ENCODE measurements at regions not wholly inside any gene's neighbourhood (a gene's known extent, or its start where the extent isn't known, plus 50 kb on each side); places are given as distances from the start of the nearest gene placed in this dataset.
"Not testable (repeated sequence)": the region's sequence is repeated elsewhere in the genome, so short reads cannot be mapped to it uniquely, and the experiment has no call there.

DNA sequence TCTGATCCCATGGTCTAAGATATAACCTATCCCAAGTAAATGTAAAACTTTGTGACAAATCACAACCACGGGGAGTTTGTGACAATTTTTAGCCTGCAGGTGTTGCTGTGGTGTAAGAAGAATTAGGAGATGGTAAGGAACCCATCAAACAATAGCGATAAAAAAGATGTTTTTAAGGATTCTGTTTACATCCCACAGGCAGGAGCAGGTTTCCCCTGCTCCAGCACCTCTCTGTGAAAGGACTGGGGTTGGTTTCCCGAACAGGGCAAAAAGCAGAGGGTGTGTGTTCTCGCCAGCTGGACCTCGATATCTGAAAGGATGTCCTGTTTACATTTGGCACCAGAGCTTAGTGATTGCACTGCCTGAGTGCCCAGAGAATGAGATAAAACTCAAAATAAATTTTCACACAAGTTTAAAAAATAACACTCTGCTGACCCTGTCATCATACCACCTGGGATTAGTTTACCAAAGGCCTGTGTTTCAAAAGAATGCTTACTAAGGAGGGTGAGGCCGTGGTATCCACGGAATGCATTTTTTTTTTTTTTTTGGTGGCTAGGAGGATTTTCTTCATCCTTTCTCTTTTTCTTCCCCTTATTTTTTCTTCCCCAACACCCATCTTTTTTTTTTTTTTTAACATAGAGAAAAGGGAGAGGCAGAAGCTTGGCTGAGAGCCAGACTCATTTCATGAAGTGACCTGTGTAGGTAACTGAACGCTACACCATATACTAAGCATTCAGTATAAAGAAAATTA lies 151.8 kb upstream of the DPH6 start:
- DNase-seq = no peak

DNA sequence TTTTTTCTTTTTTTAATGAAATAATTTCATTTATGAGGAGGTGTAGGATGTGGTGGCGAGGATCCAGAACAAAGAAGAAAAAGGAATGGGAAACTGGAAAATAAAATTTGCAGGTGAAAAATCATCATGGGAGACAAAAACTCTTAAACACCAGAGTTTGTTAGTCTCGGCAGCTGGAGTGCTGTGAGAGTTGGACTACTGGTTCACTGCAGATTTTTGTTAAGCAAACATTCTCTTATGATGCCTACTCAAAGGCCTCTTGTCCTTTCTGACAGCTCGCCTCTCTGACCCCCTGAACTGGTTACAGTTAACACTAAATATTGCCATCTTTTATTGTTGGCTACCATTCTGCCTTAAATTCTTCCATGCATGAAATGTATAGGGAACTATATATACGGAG lies 152.4 kb upstream of the DPH6 start:
- no peak for DNase-seq

DNA sequence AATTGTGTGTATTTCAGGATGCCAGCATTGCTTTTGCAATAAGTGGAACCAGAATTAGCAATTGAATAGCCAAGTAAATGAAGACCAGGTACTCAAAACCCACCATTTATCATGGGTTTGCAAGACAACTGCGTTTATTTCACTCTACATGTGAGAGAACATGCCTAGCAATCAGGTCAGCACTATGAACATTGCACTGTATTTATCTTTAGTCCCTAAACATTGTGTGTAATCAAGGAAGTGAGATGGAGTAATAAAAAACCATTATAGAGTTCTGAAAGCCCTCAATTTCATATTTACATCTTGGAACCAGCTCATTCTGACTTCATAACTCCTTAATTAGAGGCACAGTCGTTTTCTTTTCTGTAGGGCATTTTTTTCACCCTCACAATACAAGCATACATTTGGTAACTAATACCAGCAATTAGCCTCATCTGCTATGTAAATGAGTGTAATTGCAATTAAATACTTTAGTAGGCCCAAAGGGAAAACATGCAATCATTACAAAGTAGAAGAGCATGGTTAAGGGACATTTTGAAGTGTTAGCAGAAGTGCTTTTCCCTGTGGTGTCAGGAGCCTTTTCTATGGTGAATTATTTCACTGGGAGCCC lies 153.1 kb upstream of the DPH6 start:
- DNase-seq = no peak

DNA sequence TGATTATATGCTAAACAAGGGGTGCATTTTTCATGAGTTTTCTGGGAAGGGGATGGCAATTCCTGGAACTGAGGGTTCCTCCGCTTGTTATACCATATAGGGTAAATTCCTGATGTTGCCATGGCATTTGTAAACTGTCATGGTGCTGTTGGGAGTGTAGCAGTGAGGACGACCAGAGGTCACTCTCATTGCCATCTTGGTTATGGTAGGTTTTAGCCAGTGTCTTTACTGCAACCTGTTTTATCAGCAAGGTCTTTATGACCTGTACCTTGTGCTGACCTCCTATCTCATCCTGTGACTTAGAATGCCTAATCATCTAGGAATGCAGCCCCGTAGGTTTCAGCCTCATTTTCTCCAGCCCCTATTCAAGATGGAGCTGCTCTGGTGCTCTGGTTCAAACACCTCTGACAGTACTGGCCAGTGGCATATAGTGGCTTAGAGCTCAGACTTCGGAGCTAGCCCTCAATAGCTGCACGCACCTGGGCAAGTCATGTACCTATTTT lies 154.2 kb upstream of the DPH6 start:
- DNase-seq = not testable (repeated sequence)

DNA sequence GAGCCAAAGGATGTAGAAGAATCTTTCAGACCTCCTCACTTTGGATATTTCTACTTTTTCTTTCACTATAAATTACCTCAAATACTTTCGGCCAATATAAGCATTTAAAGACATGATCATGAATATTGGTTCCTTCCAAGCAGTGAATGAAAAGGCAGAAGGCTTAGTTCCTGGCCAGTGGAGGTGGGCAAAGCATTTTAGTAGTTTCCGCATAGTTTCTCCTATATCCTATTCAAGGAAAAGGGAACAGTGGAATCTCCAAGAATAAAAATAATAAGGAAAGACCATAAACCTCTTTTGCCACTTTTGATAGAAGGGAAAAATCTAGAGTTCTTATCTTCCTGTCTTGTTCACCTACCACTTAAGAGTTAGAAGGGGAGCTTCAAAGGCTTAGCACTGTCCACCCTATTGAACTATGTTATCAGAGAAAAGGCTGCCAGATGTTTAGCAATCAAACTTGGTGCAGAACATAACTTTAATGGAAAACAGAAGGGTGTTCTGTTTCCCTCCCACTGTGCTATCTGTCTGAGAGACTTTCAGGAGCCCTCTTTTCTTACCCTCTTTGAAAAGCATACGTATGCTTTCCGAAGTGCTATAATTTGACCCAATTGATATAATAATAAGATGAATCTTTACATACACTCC lies 155.6 kb upstream of the DPH6 start:
- DNase-seq = no peak

DNA sequence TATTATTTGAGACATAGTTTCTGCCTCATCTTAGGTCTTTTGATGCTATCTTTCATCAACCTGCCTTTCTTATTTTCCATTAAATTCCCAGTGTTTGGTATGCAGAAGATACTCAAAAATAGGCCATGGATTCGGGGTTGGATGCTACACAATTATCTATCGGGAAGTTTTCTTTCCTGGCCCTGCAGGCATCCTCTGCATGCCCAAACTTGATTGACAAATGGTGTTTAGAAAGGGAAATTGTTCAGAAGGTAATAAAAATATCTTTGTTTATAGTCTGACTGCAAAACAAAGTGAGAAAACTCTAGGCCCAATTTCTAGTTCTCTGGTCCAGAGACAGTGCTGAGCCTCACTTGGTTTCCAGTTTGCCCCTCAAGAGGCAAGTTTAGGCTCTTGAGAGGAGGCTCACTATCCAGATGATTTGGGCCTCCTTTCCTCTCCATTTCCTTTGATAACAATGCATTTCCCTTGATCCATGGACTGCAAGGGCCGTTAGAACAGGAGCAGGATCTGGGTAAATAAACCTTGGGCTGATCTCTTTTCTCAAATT lies 157.1 kb upstream of the DPH6 start:
- DNase-seq = no peak

DNA sequence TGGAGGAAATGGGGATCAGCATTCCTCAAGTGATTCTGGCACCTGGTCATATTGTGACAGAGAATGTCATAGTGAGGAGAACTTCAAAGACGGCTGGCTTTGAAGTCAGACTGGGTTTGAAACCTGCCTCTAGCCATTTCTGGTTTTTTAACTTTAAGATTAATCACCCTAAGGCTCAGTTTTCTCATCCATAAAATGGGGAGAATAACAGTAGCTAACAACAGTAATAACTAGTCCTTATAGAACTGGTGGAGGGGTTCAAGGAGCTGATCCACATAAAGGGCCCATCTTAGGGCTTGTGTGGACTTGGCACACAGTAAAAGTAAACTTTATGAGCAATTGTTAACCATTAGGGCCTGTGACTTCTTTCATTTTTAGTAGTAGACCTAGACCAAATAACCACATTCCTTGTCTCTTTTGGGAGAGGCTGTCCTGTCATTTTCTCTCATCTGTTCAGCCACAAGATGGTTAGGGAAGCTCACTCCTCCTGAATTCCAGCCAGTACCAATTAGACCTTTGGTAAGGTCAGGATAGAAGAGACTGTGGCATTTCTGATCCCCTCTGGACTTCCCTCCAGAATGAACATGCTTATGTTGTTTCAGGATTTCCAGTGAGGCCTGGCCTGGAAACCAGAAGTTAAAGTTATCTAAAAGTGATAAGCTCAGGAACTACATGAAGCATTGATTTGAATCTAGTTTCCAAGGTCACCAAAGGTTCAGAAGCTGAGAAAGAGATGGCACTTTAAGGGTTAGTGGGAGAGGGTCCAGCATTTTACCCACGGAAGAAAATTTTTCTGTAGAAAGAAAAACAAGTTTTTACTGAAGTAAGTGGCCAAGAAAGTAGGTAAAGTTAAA lies 159.3 kb upstream of the DPH6 start:
- DNase-seq = no peak

DNA sequence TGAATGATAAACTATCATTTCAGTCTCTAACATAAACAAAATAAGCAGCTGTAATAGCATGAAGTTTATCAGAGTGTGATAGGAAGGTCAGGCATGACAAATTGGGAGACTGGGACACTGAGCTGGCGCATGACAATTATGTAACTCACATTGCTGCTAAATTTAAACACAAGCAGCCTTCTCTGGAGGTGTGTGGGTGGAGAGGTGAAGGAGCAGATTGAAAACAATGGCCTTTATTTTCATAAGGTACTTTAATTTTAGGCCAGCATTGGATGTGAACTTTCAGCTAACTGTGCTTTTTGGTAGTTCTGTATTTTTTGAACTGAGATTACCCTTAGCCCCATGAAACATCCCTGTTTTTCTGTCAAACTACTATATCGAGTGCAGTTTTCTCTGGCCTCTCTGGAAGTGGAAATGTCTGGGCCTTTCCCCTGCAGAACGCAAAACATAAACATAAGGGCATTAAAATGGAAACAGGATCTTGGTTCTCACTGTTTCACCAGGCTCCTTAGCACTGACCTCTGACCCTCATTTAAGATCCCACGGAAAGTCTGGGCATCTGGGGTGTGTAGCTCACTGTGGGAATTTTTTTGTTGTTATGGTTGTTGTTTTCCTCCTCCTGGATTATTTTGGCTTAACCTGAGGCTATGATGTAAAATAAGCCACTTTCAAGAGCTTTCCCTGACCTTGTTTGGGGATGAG lies 160.1 kb upstream of the DPH6 start:
- no peak for DNase-seq

DNA sequence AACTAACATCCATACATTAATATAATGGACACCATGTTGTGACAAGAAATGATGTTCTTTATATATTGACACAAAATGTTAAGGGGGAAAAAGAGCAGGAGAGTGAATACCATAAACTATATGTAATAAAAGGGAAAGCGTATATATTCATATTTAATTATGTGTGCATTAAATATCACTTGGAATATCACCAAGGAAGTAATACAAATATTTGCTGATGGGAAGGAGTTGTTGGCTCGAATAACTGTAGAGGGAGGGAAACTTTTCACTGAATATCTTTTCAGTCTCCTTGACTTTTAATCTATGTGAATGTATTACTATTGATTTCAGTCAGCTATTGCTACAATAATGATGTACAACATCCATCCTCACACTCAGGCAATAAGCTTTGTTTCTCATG lies 167.0 kb upstream of the DPH6 start:
- DNase-seq = no peak

DNA sequence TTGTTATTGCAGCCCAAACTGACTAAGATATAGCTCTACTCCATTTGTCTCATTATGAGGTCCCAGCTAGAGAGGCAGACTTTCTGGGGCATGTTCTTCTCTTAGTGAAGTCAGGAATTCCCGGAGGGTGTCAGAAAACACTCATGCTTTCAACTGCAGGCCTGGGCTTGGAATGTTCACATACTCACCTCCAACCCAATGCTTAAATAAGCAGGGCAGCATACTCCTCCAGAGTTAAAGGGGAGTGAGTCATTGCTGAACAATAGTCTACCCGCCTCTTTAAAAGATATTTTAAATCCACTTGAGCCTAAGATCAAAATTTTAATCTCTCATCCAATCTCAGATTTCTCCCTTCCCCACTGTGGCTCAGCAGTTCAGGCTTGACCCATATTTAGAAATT lies 167.8 kb upstream of the DPH6 start:
- no peak for DNase-seq

DNA sequence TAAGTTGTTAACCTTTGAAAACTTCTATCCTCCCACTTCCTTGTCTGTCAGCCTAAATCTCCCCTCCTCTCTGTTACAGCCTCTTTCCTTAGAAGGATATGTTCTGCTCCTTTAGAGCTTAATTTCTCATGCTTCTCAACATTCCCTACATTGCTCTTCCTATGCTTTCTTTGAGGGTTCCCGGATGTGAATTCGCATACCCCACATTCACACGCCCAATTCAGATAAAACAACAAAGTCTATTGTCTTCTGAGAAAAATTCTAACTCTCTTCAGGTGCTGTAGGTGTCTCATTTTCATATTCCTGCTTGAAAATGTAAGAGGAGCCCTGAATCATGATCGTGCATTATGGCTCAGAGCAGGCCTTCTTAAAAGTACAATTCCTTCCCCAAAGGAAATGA lies 171.8 kb upstream of the DPH6 start:
- DNase-seq = no peak

DNA sequence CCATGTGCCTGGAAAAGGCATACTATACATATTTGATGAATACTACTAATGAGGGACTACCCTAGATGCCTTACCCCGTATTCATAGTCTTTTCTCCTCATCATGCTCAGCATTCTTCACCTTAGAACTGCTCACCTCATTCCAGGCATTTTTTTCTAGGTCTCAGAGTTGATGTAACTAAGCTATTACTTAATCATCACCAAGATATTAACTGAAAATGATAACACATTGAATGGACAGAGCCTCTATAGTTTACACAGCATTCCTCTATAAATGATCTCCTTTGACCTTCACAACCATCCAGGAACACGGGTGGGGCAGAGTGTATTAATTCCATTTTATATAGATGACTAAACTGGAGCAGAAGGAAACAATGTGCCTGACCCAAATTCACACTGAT lies 174.1 kb upstream of the DPH6 start:
- no peak for DNase-seq

DNA sequence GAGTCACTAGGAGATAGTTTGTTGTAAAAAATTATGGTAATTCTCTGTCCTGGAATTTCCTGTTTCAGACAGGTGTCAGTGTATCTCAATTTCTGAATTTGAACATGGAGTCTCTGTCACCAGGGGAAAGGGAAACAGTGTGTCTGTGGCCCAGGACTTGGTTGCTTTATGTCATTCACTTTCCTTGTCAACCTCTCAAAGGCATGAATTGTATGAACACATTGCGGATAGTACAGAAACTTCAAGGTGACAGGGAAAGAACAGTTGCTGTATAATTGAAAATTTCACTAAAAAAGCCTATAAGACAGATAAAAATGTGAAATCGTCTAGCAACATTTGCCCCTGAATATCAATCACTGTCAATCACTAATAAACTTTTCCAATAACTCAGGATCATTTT lies 175.0 kb upstream of the DPH6 start:
- no peak for DNase-seq

DNA sequence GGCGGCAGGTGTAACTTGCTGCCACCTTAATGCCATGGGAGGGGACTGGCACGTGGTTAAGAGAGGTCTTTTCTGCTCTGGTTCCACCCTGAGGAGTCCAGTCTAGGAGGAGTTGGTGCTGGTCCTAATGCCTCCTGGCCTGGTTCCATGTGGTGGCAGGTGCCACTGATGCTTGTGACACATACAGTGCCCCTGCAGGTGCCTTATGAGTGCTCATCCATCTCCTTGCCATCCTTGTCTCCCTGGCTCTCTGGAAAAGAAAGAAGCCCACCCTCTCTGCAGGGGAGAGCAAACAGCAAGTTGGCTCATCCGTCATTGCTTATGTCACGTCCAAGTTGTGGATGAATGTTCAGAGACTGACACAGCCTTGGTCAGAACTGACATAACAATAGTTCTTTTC lies 175.8 kb upstream of the DPH6 start:
- DNase-seq = no peak

DNA sequence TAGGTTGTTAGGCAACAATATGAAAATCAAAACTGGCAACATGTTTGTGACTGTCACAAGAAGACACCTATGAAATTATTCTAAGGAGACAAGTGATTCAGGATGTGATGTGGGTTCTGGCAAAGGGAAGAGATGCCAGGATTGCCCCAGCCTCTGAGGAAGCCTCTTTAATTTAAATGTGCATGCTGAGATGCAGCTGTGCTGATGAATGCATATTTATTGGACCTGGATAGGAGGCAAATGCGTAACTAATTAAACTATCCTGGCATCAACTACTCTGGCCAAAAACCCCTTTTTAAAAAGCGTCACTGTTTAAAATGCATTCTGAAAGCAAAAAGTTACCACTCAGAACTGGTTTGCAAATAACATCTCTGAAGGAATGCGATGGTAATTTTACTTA lies 176.5 kb upstream of the DPH6 start:
- no peak for DNase-seq

DNA sequence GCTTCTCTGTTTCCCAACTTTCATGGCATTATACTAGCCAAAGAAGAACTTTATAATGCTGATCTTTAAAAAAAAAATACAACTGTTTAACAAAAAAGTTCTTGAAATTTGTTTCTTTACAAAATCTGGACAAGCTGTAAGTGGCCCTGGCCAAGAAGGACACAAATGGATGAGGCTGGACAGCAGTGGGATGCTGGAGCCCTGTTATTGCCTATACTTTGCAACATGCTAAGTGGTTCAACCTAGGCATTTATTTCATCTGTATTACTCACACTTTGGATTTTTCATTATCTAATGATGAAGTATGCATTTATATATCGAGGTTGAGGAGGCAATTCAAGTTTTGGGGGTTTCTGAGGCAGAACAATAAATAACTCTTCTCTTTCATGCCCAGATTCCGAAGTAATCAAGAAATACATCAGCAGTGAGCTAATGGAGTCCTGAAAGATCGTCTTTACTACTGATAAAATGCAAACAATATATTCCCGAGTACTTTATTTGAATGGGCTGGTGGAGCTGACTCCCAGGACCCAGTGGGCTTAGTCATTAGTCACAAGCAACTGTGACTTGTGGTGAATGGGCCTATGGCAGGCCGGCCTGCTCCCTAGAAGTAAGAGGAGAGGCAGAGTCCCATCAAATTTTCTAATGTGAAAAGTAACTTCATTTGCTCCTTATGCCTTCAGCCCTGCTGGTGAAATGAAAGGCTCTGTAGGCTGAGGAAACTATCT lies 177.3 kb upstream of the DPH6 start:
- DNase-seq = no peak

DNA sequence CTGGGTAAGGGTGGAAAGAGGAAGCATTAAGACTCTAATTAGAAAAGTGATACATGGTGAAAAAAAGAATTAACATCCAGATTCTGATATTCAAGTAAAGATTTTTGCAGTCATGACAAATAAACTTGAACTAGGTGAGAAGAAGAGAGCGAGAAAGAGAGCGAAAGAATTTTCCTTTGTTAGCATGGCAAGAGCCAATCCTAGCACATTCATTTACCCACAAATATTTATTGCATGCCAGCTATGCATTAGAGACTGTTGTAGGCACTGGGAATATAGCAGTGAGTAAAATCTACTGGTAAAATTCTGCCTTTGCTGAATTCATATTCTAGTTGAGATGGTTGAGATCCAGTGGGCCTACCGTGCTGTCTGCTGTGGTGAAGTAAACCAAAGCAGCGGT lies 177.9 kb upstream of the DPH6 start:
- DNase-seq = no peak

DNA sequence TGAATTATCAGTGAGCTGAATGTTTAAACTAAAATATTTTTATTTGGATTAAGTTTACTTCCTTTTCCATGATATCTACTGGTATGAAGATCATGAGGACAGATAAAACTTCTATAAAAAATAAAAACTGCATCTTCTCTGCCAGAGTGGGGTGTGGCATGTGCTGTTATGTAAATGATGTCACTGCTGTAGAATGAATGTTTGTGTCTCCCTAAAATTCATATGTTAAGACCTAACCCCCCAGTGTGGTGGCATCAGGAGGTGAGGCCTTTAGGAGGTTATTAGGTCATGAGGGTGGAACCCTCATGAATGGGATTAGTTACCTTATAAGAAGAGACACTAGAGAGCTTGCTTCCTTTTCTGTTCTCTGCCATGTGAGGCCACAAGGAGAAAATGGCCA lies 178.7 kb upstream of the DPH6 start:
- DNase-seq = no peak

DNA sequence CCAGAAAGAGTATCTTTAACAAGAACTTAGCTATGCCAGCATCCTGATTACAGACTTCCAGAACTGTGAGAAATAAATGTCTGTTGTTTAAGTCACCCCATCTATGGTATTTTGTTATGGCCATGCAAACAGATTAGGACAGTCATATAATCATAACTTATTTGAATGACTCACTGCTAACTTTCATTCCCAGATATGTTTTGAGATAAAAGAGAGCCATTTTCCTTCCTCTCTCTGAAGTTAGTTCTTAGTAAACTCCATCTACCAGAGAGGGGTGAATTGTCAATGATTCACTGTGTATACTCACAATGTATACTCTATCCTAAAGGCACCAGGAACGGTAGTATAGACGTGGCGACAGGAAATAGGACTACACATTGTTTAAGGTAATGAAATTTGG lies 179.4 kb upstream of the DPH6 start:
- DNase-seq = no peak

DNA sequence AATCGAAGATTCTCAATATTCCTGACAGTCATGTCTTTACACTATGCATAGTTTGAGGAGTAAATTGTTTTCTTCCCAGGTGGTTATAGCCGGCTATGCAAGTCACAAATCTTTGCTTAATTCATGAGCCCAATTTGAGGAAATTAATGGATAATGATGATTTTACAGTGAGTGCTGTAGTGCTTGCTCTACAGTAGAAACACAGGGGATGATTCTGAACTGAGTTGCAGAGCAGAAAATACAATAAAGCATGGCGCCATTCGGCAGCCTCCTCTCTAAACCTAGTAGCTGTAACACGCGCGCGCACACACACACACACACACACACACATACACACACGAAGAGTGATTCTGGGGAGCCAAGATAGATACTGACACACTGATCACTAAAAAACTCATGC lies 181.7 kb upstream of the DPH6 start:
- DNase-seq = no peak

DNA sequence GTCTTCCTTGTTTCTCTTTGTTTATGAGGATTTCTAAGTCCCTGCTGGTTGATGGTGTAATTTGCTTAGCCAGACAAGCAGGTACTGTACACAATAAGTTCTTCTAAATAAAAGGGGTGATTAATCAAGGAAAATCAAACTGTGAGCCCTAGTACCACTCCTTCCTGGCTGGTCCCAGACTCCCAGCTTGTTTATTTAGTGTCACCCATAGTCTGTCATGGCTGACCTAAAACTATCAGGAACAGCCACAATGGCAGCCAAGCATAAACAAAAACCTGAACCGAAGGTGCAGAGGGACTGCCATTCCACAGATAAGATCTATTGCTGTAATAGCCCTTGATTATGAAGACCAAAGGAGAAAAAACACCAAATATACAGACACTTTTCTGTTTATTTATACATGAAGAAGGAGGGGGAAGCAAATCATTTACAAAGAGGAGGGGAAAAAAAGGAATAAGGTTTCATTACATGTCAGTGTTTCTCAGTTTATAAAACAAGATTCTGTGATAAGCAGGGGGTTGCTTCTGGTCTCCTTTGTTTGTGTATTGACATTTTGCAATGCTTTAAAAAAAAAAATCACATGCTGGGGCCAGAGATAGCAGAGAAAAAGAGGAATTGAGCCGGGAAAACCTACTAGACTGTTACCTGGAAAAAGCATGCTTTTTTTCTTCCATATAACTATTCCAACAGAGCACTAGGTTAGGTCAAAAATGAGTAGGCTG lies 182.4 kb upstream of the DPH6 start:
- DNase-seq = no peak

Data from NCI-H146 (cell line).